Ishikawa (cell line): ENCODE measurements at regions not wholly inside any gene's neighbourhood (a gene's known extent, or its start where the extent isn't known, plus 50 kb on each side); places are given as distances from the start of the nearest gene placed in this dataset.

ENCODE experiments used
- CEBPB ChIP-seq: IDR thresholded peaks from 2 replicates; pipeline ENCODE4 v1.6.1; 2012
- CREB1 ChIP-seq: IDR thresholded peaks from 2 replicates; pipeline ENCODE4 v1.6.1; 2012; ENCODE audit warnings: low read depth
- EGR1 ChIP-seq: IDR thresholded peaks from 2 replicates; pipeline ENCODE4 v1.6.1; 2012
- EP300 ChIP-seq: IDR thresholded peaks from 2 replicates; pipeline ENCODE4 v1.6.1; 2012; ENCODE audit warnings: borderline replicate concordance
- FOXM1 ChIP-seq: IDR thresholded peaks from 2 replicates; pipeline ENCODE4 v1.6.1; 2012; ENCODE audit warnings: low read depth, borderline replicate concordance
- NFIC ChIP-seq: IDR thresholded peaks from 2 replicates; pipeline ENCODE4 v1.6.1; 2012
- RAD21 ChIP-seq: IDR thresholded peaks from 2 replicates; pipeline ENCODE4 v1.6.1; 2012; ENCODE audit warnings: low read depth
- TAF1 ChIP-seq: IDR thresholded peaks from 2 replicates; pipeline ENCODE4 v1.6.1; 2012; ENCODE audit warnings: low read depth, mild to moderate bottlenecking
- TCF12 ChIP-seq: IDR thresholded peaks from 2 replicates; pipeline ENCODE4 v1.6.1; 2012; ENCODE audit warnings: low read depth
- TEAD4 ChIP-seq: IDR thresholded peaks from 2 replicates; pipeline ENCODE4 v1.6.1; 2012
- YY1 ChIP-seq: IDR thresholded peaks from 2 replicates; pipeline ENCODE4 v1.6.1; 2012; ENCODE audit warnings: low read depth
- ZBTB7A ChIP-seq: IDR thresholded peaks from 2 replicates; pipeline ENCODE4 v1.6.1; 2012; ENCODE audit warnings: low read depth
- TF ChIP-seq, protein P1 (sequence below): IDR thresholded peaks from 2 replicates; pipeline ENCODE4 v1.6.1; 2012
- TF ChIP-seq, protein P2 (sequence below): IDR thresholded peaks from 2 replicates; pipeline ENCODE4 v1.6.1; 2012
- TF ChIP-seq, protein P3 (sequence below): IDR thresholded peaks from 2 replicates; pipeline ENCODE4 v1.6.1; 2012; ENCODE audit warnings: low read depth, mild to moderate bottlenecking

DNA sequence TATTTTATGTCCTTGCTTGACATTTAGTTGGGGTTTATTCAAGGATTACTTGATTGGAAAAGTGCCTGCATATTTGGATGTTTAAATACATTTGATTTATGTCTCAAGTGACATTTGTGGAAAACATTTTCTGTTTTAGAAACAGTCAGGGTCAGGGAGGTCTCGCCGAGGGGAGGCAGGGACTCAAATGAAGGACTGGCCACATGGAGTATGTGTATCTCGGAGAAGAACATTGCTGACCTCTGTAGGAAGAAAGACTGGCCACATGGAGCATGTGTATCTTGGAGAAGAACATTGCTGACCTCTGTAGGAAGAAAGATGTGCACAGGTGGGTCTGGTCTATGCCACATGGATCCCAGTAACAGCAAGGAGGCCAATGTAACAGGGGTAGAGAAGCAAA, 233.6 kb downstream of the TRIML1 start:
- TF ChIP-seq TCF12 (no peak), EGR1 (no peak), ZBTB7A (no peak), FOXM1 (no peak), YY1 (no peak), CREB1 (no peak)
- TF ChIP-seq, protein P1, sequence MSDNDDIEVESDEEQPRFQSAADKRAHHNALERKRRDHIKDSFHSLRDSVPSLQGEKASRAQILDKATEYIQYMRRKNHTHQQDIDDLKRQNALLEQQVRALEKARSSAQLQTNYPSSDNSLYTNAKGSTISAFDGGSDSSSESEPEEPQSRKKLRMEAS = no peak

DNA sequence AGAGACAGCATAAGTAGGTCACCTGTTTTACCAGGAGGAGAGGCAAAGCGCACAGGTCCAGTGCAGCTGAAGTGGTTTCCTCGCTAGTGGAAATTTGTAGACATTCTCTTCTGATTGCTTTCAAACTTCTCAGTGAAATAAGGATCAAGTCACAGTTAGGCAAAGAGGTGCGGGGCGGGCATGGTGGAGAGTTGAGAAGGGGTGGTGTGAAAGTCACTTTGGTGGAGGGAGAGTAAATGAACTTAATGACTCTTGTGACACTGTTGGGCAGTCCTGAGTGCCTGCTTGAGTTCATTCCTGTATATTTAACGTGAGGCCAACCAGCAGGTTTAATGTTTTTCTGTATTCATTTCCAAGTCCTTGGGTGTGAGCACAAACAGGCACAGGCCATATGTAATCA, 235.6 kb downstream of the TRIML1 start:
- TF ChIP-seq TEAD4 = no peak
- TF ChIP-seq, protein P1 = no peak

DNA sequence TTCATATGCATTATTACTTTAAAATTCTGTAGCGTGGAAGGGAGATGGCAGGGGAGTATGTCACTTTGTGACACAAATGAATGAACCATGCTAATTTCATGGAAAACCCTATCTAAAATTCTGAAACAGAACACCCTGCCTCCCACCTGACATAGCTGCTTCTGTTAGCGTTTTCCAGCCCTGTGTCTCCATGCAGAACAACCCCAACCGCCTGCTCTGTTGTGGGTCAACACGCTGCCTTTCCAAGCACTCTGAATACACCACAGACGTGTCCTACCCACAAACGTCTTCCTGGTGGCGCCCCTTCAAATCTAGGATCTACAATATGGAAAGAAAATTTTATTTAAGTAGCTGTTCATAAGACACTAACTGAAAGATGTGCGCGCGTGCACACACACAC, 238.6 kb downstream of the TRIML1 start:
- TF ChIP-seq ZBTB7A = no peak
- TF ChIP-seq NFIC = no peak
- TF ChIP-seq, protein P2, sequence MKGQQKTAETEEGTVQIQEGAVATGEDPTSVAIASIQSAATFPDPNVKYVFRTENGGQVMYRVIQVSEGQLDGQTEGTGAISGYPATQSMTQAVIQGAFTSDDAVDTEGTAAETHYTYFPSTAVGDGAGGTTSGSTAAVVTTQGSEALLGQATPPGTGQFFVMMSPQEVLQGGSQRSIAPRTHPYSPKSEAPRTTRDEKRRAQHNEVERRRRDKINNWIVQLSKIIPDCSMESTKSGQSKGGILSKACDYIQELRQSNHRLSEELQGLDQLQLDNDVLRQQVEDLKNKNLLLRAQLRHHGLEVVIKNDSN = no peak
- no peak for TF ChIP-seq CREB1
- no peak for TF ChIP-seq RAD21
- TF ChIP-seq TCF12 = no peak
- TF ChIP-seq, protein P1 = no peak
- TF ChIP-seq, protein P3, sequence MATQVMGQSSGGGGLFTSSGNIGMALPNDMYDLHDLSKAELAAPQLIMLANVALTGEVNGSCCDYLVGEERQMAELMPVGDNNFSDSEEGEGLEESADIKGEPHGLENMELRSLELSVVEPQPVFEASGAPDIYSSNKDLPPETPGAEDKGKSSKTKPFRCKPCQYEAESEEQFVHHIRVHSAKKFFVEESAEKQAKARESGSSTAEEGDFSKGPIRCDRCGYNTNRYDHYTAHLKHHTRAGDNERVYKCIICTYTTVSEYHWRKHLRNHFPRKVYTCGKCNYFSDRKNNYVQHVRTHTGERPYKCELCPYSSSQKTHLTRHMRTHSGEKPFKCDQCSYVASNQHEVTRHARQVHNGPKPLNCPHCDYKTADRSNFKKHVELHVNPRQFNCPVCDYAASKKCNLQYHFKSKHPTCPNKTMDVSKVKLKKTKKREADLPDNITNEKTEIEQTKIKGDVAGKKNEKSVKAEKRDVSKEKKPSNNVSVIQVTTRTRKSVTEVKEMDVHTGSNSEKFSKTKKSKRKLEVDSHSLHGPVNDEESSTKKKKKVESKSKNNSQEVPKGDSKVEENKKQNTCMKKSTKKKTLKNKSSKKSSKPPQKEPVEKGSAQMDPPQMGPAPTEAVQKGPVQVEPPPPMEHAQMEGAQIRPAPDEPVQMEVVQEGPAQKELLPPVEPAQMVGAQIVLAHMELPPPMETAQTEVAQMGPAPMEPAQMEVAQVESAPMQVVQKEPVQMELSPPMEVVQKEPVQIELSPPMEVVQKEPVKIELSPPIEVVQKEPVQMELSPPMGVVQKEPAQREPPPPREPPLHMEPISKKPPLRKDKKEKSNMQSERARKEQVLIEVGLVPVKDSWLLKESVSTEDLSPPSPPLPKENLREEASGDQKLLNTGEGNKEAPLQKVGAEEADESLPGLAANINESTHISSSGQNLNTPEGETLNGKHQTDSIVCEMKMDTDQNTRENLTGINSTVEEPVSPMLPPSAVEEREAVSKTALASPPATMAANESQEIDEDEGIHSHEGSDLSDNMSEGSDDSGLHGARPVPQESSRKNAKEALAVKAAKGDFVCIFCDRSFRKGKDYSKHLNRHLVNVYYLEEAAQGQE = no peak
- TF ChIP-seq EP300 = no peak
- TF ChIP-seq TEAD4 = no peak
- no peak for TF ChIP-seq YY1
- no peak for TF ChIP-seq EGR1
- TF ChIP-seq TAF1 = no peak

DNA sequence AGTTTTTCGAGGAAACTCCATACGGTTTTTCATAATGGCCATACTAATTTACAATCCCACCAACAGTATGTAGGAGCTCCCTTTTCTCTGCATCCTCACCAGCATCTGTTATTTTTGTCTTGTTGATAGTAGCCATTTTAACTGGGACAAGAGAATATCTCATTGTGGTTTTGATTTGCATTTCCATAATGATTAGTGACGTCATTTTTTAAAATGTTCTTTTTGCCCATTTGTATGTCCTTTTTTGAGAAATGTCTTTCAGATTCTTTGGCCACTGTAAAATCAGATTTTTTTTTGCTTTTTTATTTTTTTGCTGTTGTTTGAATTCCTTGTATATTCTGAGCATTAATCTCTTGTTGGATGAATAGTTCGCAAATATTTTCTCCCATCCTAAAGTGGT, 243.9 kb downstream of the TRIML1 start:
- TF ChIP-seq, protein P2 = no peak
- TF ChIP-seq NFIC (no peak), TAF1 (no peak), CREB1 (no peak), FOXM1 (no peak), EP300 (no peak), YY1 (no peak), TEAD4 (no peak), RAD21 (no peak), TCF12 (no peak), CEBPB (no peak), ZBTB7A (no peak), EGR1 (no peak)
- TF ChIP-seq, protein P3 = no peak
- TF ChIP-seq, protein P1 = no peak

DNA sequence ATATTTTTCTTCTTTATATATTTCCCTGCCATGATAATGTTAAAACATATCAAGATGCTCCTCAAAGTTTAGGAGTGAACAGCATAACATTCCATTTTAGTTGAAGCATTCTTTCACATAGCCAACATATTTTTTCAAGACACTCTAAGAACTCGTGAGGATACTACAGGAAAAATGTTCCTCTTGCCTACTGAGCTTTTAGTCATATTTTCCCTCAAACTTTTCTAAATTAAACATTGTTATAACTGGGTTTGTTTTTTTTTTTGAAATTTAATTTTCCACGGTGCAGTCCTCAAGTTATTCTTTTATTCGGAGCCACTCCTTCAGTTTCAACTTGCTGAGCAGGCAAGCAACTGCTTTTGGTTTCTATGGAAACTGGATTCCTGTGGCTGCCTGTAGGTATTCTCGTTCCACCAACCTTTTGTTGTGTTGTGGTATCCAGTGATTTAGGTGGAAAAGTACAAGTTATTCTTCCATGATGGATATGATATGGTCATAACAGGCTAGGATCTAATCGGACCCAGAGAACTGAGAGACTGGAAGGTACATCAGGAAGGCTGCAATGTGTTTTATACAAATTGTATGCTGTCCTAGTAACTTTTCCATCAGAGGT, 248.0 kb downstream of the TRIML1 start:
- TF ChIP-seq, protein P1 = no peak
- no peak for TF ChIP-seq FOXM1

DNA sequence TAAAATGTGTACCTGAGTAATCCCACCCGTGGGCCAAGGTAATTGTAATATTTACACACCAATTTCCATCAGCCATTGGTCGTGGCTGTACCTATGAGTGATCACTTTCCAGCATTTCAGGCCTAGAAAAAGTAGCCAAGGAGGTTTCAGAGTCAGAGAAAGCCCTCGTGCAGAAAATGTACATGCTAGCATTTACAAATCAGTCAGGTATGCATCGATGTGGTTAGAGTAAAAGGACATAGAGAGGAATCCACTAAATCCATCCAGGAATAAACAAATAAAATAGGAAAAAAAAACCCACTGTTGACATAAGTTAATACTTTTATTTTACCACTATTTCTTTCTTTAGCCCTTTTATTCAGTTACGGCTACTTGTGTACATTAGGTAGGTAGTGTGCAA, 256.8 kb downstream of the TRIML1 start:
- TF ChIP-seq RAD21 (no peak), NFIC (no peak), FOXM1 (no peak), ZBTB7A (no peak), YY1 (no peak), TEAD4 (no peak), TAF1 (no peak)
- TF ChIP-seq, protein P1 = no peak
- TF ChIP-seq, protein P3 = no peak
- TF ChIP-seq, protein P2 = no peak
